ENCODE measurements at regions not wholly inside any gene's neighbourhood (a gene's known extent, or its start where the extent isn't known, plus 50 kb on each side); places are given as distances from the start of the nearest gene placed in this dataset.
"Not testable (repeated sequence)": the region's sequence is repeated elsewhere in the genome, so short reads cannot be mapped to it uniquely, and the experiment has no call there.

DNA sequence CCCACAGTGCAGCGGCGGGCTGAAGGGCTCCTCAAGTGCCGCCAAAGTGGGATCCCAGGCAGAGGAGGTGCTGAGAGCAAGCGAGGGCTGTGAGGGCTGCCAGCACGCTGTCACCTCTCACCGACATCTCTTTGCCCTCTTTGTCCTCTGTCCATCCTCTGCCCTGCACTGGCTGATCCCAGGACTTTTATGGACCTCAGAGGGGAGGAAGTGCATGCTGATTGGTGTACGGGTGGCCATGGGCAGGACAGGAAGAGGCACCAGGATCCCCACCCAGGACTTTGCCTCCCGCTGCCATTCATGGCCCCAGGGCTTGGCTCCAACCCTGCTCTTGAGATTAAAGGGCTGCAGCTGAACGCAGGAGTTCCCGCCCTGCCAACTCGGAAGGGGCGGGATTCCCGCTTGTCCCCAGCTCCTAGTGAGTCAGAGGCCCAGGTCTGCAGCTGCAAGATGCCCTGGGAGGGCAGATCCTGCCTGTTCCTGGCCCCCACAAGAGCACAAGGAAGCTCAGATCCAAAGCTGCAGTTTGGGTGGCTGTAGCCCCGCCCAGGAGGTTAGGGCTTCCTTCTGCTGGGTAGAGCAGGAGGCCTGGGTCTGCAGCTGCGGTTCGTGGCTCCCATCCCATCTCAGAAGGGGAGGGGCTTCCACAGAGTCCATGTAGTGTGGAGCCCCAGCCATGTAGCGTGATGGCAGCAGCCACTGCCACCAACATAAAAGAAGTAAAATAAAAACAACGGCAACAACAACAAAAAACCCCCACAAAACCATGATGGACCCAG lies 1716.7 kb downstream of the SLITRK1 start:
- ChIA-PET CTCF (no interaction called here), POLR2A (no interaction called here)
- H3K27me3 ChIP-seq (replicated peaks in 2 of 5; ENCODE audit: control insufficient read depth in 4 of 5, insufficient read depth in 5 of 5, low read length in 4 of 5): no peaks in the 10 kb centered on the region
- peaks cover 0 to 7% (median 2%) of the 10 kb centered on the region in 5 experiments for H3K9me3 ChIP-seq (ENCODE audit: control extremely low read depth in 1 of 5, control insufficient read depth in 4 of 5, insufficient read depth in 2 of 5, low read depth in 1 of 5, low read length in 4 of 5)
- 91% methylated on average over 9 of the region's 18 CpGs for WGBS (ENCODE audit: insufficient coverage)
- no peak overlapping the region for H3K27ac ChIP-seq (ENCODE audit: insufficient read depth in 1 of 2, low read depth in 1 of 2, low read length in 2 of 2, poor library complexity in 1 of 2, severe bottlenecking in 2 of 2)
- no peak overlapping the region for H3K4me3 ChIP-seq (ENCODE audit: control insufficient read depth in 1 of 7, extremely low read depth in 1 of 7, insufficient read depth in 4 of 7, low read depth in 2 of 7, low read length in 6 of 7)
- DNase-seq: no peak
- no peaks in the 10 kb centered on the region for H3K36me3 ChIP-seq (ENCODE audit: control insufficient read depth in 4 of 4, insufficient read depth in 4 of 4, low read length in 3 of 4)
- no peaks in the 10 kb centered on the region for H3K4me1 ChIP-seq (ENCODE audit: control extremely low read depth in 1 of 4, control insufficient read depth in 4 of 4, insufficient read depth in 4 of 4, low read length in 3 of 4)

DNA sequence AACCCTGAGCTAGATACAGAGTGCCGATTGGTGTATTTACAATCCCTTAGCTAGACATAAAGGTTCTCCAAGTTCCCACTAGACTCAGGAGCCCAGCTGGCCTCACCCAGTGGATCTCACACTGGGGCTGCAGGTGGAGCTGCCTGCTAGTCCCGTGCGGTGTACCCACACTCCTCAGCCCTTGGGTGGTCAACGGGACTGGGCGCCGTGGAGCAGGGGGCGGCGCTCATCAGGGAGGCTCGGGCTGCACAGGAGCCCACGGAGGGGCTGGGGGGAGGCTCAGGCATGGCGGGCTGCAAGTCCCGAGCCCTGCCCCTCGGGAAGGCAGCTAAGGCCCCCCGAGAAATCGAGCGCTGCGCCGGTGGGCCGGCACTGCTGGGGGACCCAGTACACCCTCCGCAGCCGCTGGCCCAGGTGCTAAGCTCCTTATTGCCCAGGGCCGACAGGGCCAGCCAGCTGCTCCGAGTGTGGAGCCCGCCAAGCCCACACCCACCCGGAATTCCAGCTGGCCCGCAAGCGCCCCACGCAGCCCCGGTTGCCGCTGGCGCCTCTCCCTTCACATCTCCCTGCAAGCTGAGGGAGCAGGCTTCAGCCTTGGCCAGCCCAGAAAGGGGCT lies 1717.4 kb downstream of the SLITRK1 start:
- H3K4me1 ChIP-seq (ENCODE audit: control extremely low read depth in 1 of 4, control insufficient read depth in 4 of 4, insufficient read depth in 4 of 4, low read length in 3 of 4); H3K27ac ChIP-seq (ENCODE audit: insufficient read depth in 1 of 2, low read depth in 1 of 2, low read length in 2 of 2, poor library complexity in 1 of 2, severe bottlenecking in 2 of 2); POLR2A ChIA-PET; CTCF ChIA-PET; H3K27me3 ChIP-seq (replicated peaks in 2 of 5; ENCODE audit: control insufficient read depth in 4 of 5, insufficient read depth in 5 of 5, low read length in 4 of 5); DNase-seq; H3K9me3 ChIP-seq (ENCODE audit: control extremely low read depth in 1 of 5, control insufficient read depth in 4 of 5, insufficient read depth in 2 of 5, low read depth in 1 of 5, low read length in 4 of 5); H3K36me3 ChIP-seq (ENCODE audit: control insufficient read depth in 4 of 4, insufficient read depth in 4 of 4, low read length in 3 of 4); H3K4me3 ChIP-seq (ENCODE audit: control insufficient read depth in 1 of 7, extremely low read depth in 1 of 7, insufficient read depth in 4 of 7, low read depth in 2 of 7, low read length in 6 of 7): not testable (repeated sequence)
- 98% methylated on average over 18 of the region's 31 CpGs for WGBS (ENCODE audit: insufficient coverage)

DNA sequence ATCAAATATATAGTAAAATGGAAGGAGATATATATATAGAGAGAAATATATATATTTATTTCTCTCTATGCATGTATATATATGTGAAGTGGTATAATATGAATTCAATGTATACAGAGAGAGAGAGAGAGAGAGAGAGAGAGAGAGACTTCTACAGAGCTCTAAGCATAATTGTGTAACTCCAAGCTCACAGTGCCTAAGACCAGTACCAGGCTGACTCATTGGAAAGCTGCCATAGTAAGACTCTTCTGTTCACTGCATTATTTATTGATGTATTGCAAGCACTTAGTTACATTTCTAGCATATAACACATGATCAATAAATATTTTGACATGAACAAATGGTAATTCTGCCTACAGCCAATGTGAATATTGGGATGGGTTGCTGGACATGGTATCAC lies 1734.7 kb downstream of the SLITRK1 start:
- Histone ChIP-seq H3K4me1 (ENCODE audit: control extremely low read depth in 1 of 4, control insufficient read depth in 4 of 4, insufficient read depth in 4 of 4, low read length in 3 of 4) (no peaks in the 10 kb centered on the region), H3K36me3 (ENCODE audit: control insufficient read depth in 4 of 4, insufficient read depth in 4 of 4, low read length in 3 of 4) (no peaks in the 10 kb centered on the region), H3K27ac (ENCODE audit: insufficient read depth in 1 of 2, low read depth in 1 of 2, low read length in 2 of 2, poor library complexity in 1 of 2, severe bottlenecking in 2 of 2) (no peak overlapping the region), H3K4me3 (ENCODE audit: control insufficient read depth in 1 of 7, extremely low read depth in 1 of 7, insufficient read depth in 4 of 7, low read depth in 2 of 7, low read length in 6 of 7) (no peak overlapping the region), H3K9me3 (ENCODE audit: control extremely low read depth in 1 of 5, control insufficient read depth in 4 of 5, insufficient read depth in 2 of 5, low read depth in 1 of 5, low read length in 4 of 5) (no peaks in the 10 kb centered on the region), H3K27me3 (replicated peaks in 2 of 5; ENCODE audit: control insufficient read depth in 4 of 5, insufficient read depth in 5 of 5, low read length in 4 of 5) (no peaks in the 10 kb centered on the region)
- CTCF ChIA-PET: interaction anchor here (0.6 kb wide), 1 partner anchor 415 kb away, joined by 3 read pairs; no protein-coding TSS in a partner anchor
- no peak for DNase-seq
- POLR2A ChIA-PET: no interaction called here

DNA sequence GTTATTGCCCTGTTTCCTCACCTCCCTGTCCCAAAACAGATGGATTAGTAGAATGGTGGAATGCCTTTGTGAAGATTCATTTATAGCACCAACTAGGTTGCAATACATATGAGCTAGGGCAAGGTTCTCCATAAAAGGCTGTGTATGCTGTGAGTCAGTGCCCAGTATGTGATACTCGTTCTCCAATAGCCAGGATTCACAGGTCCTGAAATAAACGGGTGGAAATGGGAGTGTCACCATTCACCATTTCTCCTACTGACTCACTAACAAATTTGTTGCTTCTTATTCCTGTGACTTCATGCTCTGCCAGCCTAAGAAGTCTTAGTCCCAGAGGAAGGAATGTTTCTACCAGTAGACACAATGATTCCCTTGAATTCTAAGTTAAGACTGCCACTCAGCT lies 1745.4 kb downstream of the SLITRK1 start:
- 100% methylated on average over 2 of the region's 2 CpGs for WGBS (ENCODE audit: insufficient coverage)
- no peaks in the 10 kb centered on the region for H3K4me1 ChIP-seq (ENCODE audit: control extremely low read depth in 1 of 4, control insufficient read depth in 4 of 4, insufficient read depth in 4 of 4, low read length in 3 of 4)
- POLR2A ChIA-PET: no interaction called here
- no peak overlapping the region for H3K4me3 ChIP-seq (ENCODE audit: control insufficient read depth in 1 of 7, extremely low read depth in 1 of 7, insufficient read depth in 4 of 7, low read depth in 2 of 7, low read length in 6 of 7)
- no peaks in the 10 kb centered on the region for H3K9me3 ChIP-seq (ENCODE audit: control extremely low read depth in 1 of 5, control insufficient read depth in 4 of 5, insufficient read depth in 2 of 5, low read depth in 1 of 5, low read length in 4 of 5)
- no peak overlapping the region for H3K27ac ChIP-seq (ENCODE audit: insufficient read depth in 1 of 2, low read depth in 1 of 2, low read length in 2 of 2, poor library complexity in 1 of 2, severe bottlenecking in 2 of 2)
- no peaks in the 10 kb centered on the region for H3K27me3 ChIP-seq (replicated peaks in 2 of 5; ENCODE audit: control insufficient read depth in 4 of 5, insufficient read depth in 5 of 5, low read length in 4 of 5)
- no peak for DNase-seq
- CTCF ChIA-PET: no interaction called here
- no peaks in the 10 kb centered on the region for H3K36me3 ChIP-seq (ENCODE audit: control insufficient read depth in 4 of 4, insufficient read depth in 4 of 4, low read length in 3 of 4)

DNA sequence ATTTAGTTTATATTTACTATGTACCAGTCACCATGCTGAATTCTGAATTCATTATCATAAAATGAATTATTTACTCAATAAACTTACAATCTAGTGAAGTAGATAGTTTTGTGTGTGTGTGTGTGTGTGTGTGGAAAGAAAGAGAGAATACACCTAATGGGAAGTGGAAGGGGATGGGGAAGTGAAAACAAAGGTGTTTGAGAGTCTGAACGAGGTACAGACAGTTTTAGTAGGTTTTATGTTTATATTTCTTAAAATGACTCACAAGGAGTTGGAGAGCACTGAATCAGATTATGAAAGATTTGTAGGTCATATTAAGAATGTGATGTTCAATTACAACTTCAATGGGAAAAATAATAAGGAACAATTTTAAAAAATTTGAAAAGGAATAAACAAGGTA lies 1753.0 kb downstream of the SLITRK1 start:
- H3K27me3 ChIP-seq (replicated peaks in 2 of 5; ENCODE audit: control insufficient read depth in 4 of 5, insufficient read depth in 5 of 5, low read length in 4 of 5): no peaks in the 10 kb centered on the region
- DNase-seq: no peak
- 78% methylated on average over 1 of the region's 1 CpG for WGBS (ENCODE audit: insufficient coverage)
- no peak overlapping the region for H3K27ac ChIP-seq (ENCODE audit: insufficient read depth in 1 of 2, low read depth in 1 of 2, low read length in 2 of 2, poor library complexity in 1 of 2, severe bottlenecking in 2 of 2)
- no peak overlapping the region for H3K4me3 ChIP-seq (ENCODE audit: control insufficient read depth in 1 of 7, extremely low read depth in 1 of 7, insufficient read depth in 4 of 7, low read depth in 2 of 7, low read length in 6 of 7)
- no peaks in the 10 kb centered on the region for H3K36me3 ChIP-seq (ENCODE audit: control insufficient read depth in 4 of 4, insufficient read depth in 4 of 4, low read length in 3 of 4)
- H3K4me1 ChIP-seq (ENCODE audit: control extremely low read depth in 1 of 4, control insufficient read depth in 4 of 4, insufficient read depth in 4 of 4, low read length in 3 of 4): no peaks in the 10 kb centered on the region
- ChIA-PET POLR2A (no interaction called here), CTCF (no interaction called here)
- no peaks in the 10 kb centered on the region for H3K9me3 ChIP-seq (ENCODE audit: control extremely low read depth in 1 of 5, control insufficient read depth in 4 of 5, insufficient read depth in 2 of 5, low read depth in 1 of 5, low read length in 4 of 5)

DNA sequence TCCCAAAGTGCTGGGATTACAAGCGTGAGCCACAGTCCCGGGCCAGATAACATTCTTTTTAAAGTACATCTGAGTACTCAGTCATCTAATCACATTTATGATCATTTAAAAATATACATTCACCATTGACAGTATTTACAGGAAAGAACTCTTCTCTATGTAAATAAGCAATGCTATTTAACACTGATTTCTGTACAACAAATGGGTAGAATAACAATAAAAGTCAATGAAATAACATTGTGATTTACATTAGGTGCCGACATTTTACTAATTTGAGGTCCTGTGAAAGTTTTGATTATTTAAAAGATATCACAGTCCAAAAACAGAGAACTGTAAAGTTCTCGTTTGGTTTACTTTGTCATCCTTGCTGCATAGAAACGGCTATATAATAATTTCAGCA lies 1763.7 kb downstream of the SLITRK1 start:
- H3K4me1 ChIP-seq (ENCODE audit: control extremely low read depth in 1 of 4, control insufficient read depth in 4 of 4, insufficient read depth in 4 of 4, low read length in 3 of 4): no peaks in the 10 kb centered on the region
- peaks cover 0 to 1% (median 0%) of the 10 kb centered on the region in 5 experiments for H3K9me3 ChIP-seq (ENCODE audit: control extremely low read depth in 1 of 5, control insufficient read depth in 4 of 5, insufficient read depth in 2 of 5, low read depth in 1 of 5, low read length in 4 of 5)
- no peaks in the 10 kb centered on the region for H3K27me3 ChIP-seq (replicated peaks in 2 of 5; ENCODE audit: control insufficient read depth in 4 of 5, insufficient read depth in 5 of 5, low read length in 4 of 5)
- no peak for DNase-seq
- 90% methylated on average over 2 of the region's 5 CpGs for WGBS (ENCODE audit: insufficient coverage)
- H3K36me3 ChIP-seq (ENCODE audit: control insufficient read depth in 4 of 4, insufficient read depth in 4 of 4, low read length in 3 of 4): no peaks in the 10 kb centered on the region
- no peak overlapping the region for H3K4me3 ChIP-seq (ENCODE audit: control insufficient read depth in 1 of 7, extremely low read depth in 1 of 7, insufficient read depth in 4 of 7, low read depth in 2 of 7, low read length in 6 of 7)
- ChIA-PET POLR2A (interaction anchor here (0.7 kb wide), 1 partner anchor 861 kb away, joined by 3 read pairs; no protein-coding TSS in a partner anchor), CTCF (no interaction called here)
- H3K27ac ChIP-seq (ENCODE audit: insufficient read depth in 1 of 2, low read depth in 1 of 2, low read length in 2 of 2, poor library complexity in 1 of 2, severe bottlenecking in 2 of 2): no peak overlapping the region

DNA sequence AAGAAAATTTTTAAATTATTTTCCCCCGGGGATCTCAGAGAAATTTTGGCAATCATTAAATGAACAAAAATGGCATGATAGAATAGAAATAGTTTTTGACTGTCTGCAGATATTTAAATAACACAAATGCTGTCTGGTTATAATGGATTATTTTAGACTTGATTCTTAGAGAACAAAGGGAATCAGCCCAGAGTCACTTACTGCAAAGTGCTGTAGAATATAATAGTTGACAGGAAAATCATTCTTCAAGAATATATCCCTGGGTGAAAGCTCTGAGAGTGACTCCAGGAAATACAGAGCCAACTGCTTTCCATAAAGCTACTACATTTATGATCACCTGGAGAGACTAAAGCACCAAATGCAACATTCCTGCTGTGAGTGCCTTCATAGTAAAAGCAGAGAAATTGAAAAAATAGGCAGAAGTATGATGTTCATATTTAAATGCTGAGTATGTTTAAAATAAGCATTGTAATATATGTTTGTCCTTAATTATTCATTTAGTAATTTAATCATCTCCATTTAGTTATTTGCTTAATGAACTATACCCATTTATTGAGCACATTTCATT lies 1765.8 kb downstream of the SLITRK1 start:
- no peaks in the 10 kb centered on the region for H3K27me3 ChIP-seq (replicated peaks in 2 of 5; ENCODE audit: control insufficient read depth in 4 of 5, insufficient read depth in 5 of 5, low read length in 4 of 5)
- no peak for DNase-seq
- WGBS (ENCODE audit: insufficient coverage): no CpG with 5 or more reads among the region's 1 CpG

More for the DNA sequence above, 1765.8 kb downstream of the SLITRK1 start:
- H3K36me3 ChIP-seq (ENCODE audit: control insufficient read depth in 4 of 4, insufficient read depth in 4 of 4, low read length in 3 of 4): no peaks in the 10 kb centered on the region
- no peaks in the 10 kb centered on the region for H3K4me1 ChIP-seq (ENCODE audit: control extremely low read depth in 1 of 4, control insufficient read depth in 4 of 4, insufficient read depth in 4 of 4, low read length in 3 of 4)
- peaks cover 0 to 1% (median 0%) of the 10 kb centered on the region in 5 experiments for H3K9me3 ChIP-seq (ENCODE audit: control extremely low read depth in 1 of 5, control insufficient read depth in 4 of 5, insufficient read depth in 2 of 5, low read depth in 1 of 5, low read length in 4 of 5)
- ChIA-PET CTCF (no interaction called here), POLR2A (no interaction called here)
- no peak overlapping the region for H3K27ac ChIP-seq (ENCODE audit: insufficient read depth in 1 of 2, low read depth in 1 of 2, low read length in 2 of 2, poor library complexity in 1 of 2, severe bottlenecking in 2 of 2)
- no peak overlapping the region for H3K4me3 ChIP-seq (ENCODE audit: control insufficient read depth in 1 of 7, extremely low read depth in 1 of 7, insufficient read depth in 4 of 7, low read depth in 2 of 7, low read length in 6 of 7)

Data from common myeloid progenitor, CD34-positive (primary cell).